22Rv1 (cell line): ENCODE measurements at regions not wholly inside any gene's neighbourhood (a gene's known extent, or its start where the extent isn't known, plus 50 kb on each side); places are given as distances from the start of the nearest gene placed in this dataset.

Experiments
- ZFX ChIP-seq: fragments of 450-650 bp; IDR thresholded peaks from 2 replicates; pipeline ENCODE4 v1.6.1; 2017; ENCODE audit warnings: antibody characterized with exemption, borderline replicate concordance
- TF ChIP-seq, protein P1 (sequence below): fragments of 450-650 bp; IDR thresholded peaks from 2 replicates; pipeline ENCODE4 v1.5.1; 2017; ENCODE audit warnings: mild to moderate bottlenecking

DNA sequence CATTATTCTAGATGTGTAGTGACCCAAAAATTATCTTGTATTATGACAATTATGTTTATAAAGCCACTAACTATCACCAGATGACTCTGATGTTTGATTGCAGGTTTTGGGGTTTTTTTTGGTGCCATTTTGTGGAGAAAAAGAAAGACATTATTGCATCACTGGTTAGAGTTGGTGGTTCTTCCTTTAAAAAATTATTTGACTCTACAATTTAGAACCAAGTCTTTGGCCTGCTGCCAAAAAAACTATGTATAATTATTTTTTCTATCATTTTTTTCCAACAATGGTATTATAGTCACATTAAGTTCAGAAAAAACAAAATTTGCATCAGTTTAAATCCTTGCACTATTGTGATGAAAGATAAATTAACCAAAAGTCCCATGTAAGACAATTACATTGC, 258.6 kb upstream of the GRM7 start:
- TF ChIP-seq, protein P1, sequence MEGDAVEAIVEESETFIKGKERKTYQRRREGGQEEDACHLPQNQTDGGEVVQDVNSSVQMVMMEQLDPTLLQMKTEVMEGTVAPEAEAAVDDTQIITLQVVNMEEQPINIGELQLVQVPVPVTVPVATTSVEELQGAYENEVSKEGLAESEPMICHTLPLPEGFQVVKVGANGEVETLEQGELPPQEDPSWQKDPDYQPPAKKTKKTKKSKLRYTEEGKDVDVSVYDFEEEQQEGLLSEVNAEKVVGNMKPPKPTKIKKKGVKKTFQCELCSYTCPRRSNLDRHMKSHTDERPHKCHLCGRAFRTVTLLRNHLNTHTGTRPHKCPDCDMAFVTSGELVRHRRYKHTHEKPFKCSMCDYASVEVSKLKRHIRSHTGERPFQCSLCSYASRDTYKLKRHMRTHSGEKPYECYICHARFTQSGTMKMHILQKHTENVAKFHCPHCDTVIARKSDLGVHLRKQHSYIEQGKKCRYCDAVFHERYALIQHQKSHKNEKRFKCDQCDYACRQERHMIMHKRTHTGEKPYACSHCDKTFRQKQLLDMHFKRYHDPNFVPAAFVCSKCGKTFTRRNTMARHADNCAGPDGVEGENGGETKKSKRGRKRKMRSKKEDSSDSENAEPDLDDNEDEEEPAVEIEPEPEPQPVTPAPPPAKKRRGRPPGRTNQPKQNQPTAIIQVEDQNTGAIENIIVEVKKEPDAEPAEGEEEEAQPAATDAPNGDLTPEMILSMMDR, result no peak
- no peak for TF ChIP-seq ZFX
